Loucy (cell line): ENCODE measurements at regions not wholly inside any gene's neighbourhood (a gene's known extent, or its start where the extent isn't known, plus 50 kb on each side); places are given as distances from the start of the nearest gene placed in this dataset.
"Not testable (repeated sequence)": the region's sequence is repeated elsewhere in the genome, so short reads cannot be mapped to it uniquely, and the experiment has no call there.

ENCODE experiments used
- EZH2phosphoT487 ChIP-seq: fragments of 200-600 bp; IDR thresholded peaks from 2 replicates; pipeline ENCODE4 v1.6.1; 2018; ENCODE audit warnings: antibody characterized with exemption, mild to moderate bottlenecking, moderate library complexity, borderline replicate concordance
- TF ChIP-seq, protein P1 (sequence below): fragments of 200-600 bp; sonication (generic); conservative IDR thresholded peaks from 2 replicates; pipeline ENCODE4 v1.5.1; 2014; ENCODE audit warnings: mild to moderate bottlenecking, antibody characterized with exemption, low read length

DNA sequence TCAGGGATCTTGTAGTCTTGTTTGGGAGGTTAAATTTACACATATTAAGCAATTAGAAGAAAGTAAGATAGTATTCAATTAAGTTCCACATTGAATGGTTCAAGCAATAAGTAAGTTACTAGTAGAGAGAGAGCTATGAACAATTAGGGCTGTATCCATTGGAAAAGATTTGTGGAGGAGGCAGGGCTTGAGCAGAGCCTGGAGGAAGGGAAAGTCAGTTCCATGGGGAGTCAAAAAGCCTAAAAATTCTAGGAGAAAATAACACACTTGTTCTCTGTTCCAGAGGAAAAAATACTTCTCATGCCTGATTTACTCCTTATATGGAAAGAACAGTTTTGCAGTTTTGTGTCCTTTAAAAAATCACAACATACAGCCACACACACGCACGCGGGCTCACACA lies 730.0 kb downstream of the PRIM2 start:
- TF ChIP-seq, protein P1, sequence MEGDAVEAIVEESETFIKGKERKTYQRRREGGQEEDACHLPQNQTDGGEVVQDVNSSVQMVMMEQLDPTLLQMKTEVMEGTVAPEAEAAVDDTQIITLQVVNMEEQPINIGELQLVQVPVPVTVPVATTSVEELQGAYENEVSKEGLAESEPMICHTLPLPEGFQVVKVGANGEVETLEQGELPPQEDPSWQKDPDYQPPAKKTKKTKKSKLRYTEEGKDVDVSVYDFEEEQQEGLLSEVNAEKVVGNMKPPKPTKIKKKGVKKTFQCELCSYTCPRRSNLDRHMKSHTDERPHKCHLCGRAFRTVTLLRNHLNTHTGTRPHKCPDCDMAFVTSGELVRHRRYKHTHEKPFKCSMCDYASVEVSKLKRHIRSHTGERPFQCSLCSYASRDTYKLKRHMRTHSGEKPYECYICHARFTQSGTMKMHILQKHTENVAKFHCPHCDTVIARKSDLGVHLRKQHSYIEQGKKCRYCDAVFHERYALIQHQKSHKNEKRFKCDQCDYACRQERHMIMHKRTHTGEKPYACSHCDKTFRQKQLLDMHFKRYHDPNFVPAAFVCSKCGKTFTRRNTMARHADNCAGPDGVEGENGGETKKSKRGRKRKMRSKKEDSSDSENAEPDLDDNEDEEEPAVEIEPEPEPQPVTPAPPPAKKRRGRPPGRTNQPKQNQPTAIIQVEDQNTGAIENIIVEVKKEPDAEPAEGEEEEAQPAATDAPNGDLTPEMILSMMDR, result not testable (repeated sequence)
- not testable (repeated sequence) for TF ChIP-seq EZH2phosphoT487
